A673 (cell line): ENCODE measurements at regions not wholly inside any gene's neighbourhood (a gene's known extent, or its start where the extent isn't known, plus 50 kb on each side); places are given as distances from the start of the nearest gene placed in this dataset.

Experiments
- BruUV-seq: library from RNA; stranded (reverse); fragments of 400-500 nt; replicated peaks from 2 replicates; lab custom pipeline; 2021; lab: Mats Ljungman, UMichigan
- CTCF ChIA-PET: fragments of 300-600 bp; sonication (Branson Sonifier 250); formaldehyde crosslinking; loops from one replicate; lab custom pipeline; 2022; ENCODE audit warnings: antibody characterized with exemption; lab: Charles Lee
- POLR2A ChIA-PET: fragments of 300-600 bp; sonication (Branson Sonifier 250); formaldehyde crosslinking; loops from one replicate; lab custom pipeline; 2022; ENCODE audit warnings: antibody characterized with exemption; ENCODE audit not compliant: low non-redundant PET; lab: Charles Lee
- DNase-seq: peaks from one replicate; pipeline ENCODE4 v3.0.0-alpha.2; 2015; ENCODE audit warnings: low spot score
- H3K27ac ChIP-seq: fragments of 200-600 bp; sonication (generic); 2 replicates; pipeline ENCODE4 v1.5.1; 2016; ENCODE audit warnings: mixed run types, low read depth, mild to moderate bottlenecking, mixed read lengths, antibody characterized with exemption, low read length; ENCODE audit not compliant: poor library complexity, severe bottlenecking
- H3K27me3 ChIP-seq: fragments of 200-600 bp; sonication (generic); replicated peaks from 2 replicates; pipeline ENCODE4 v1.6.1; 2017; ENCODE audit warnings: mixed run types, low read depth, mild to moderate bottlenecking, mixed read lengths, antibody characterized with exemption, low read length; ENCODE audit not compliant: insufficient read depth, poor library complexity
- H3K36me3 ChIP-seq: fragments of 200-600 bp; sonication (generic); 2 replicates; pipeline ENCODE4 v1.6.1; 2016; ENCODE audit warnings: mixed run types, mild to moderate bottlenecking, mixed read lengths, antibody characterized with exemption, low read length; ENCODE audit not compliant: insufficient read depth, poor library complexity, severe bottlenecking
- H3K4me1 ChIP-seq: fragments of 200-600 bp; sonication (generic); 2 replicates; pipeline ENCODE4 v1.6.1; 2017; ENCODE audit warnings: mixed run types, mild to moderate bottlenecking, mixed read lengths, antibody characterized with exemption, low read length; ENCODE audit not compliant: insufficient read depth, poor library complexity, severe bottlenecking
- H3K4me3 ChIP-seq: fragments of 200-600 bp; sonication (generic); 2 replicates; pipeline ENCODE4 v1.5.1; 2016; ENCODE audit warnings: low read depth, mixed run types, mild to moderate bottlenecking, mixed read lengths, low read length; ENCODE audit not compliant: poor library complexity, severe bottlenecking
- H3K9me3 ChIP-seq: fragments of 200-600 bp; sonication (generic); 2 replicates; pipeline ENCODE4 v1.6.1; 2016; ENCODE audit warnings: mixed run types, low read depth, mild to moderate bottlenecking, mixed read lengths, antibody characterized with exemption, low read length; ENCODE audit not compliant: poor library complexity, severe bottlenecking
- CTCF ChIP-seq: fragments of 300-800, 200-600 bp; sonication (generic); conservative IDR thresholded peaks from 2 replicates; pipeline ENCODE4 v1.5.1; 2017; ENCODE audit warnings: low read depth, mild to moderate bottlenecking, antibody characterized with exemption, low read length, moderate library complexity, mixed read lengths
- EZH2 ChIP-seq: fragments of 200-600 bp; sonication (generic); IDR thresholded peaks from 2 replicates; pipeline ENCODE4 v1.6.1; 2017; ENCODE audit warnings: borderline replicate concordance, low read depth, mild to moderate bottlenecking, mixed read lengths, antibody characterized with exemption, low read length; ENCODE audit not compliant: poor library complexity, severe bottlenecking
- intact Hi-C: fragments of 100-400 bp; cut with micrococcal nuclease; formaldehyde crosslinking; loops from one replicate; pipeline ENCODE4 v1.10.0; 2022; ENCODE audit not compliant: unreplicated experiment

GRCh38 chr3:101149251-101149650 lies 156.0 kb upstream of the ABI3BP start:
- BruUV-seq: no TSS peak

GRCh38 chr3:101148001-101148400 lies 154.8 kb upstream of the ABI3BP start:
- intact Hi-C loops: no loop called here
- no peak overlapping the region for H3K27ac ChIP-seq
- BruUV-seq: no TSS peak
- H3K9me3 ChIP-seq: no peaks in the 10 kb centered on the region
- no peaks in the 10 kb centered on the region for H3K36me3 ChIP-seq
- ChIA-PET POLR2A (no interaction called here), CTCF (no interaction called here)
- H3K4me1 ChIP-seq: no peaks in the 10 kb centered on the region
- H3K27me3 ChIP-seq: peaks cover 82% of the 10 kb centered on the region
- no peak for DNase-seq
- no peak overlapping the region for H3K4me3 ChIP-seq
- no peak for TF ChIP-seq EZH2
- no peak for TF ChIP-seq CTCF

More at GRCh38 chr3:101149251-101149650, 156.0 kb upstream of the ABI3BP start:
- Histone ChIP-seq H3K9me3 (no peaks in the 10 kb centered on the region), H3K4me3 (no peak overlapping the region), H3K4me1 (no peaks in the 10 kb centered on the region), H3K27me3 (peaks cover 70% of the 10 kb centered on the region), H3K36me3 (no peaks in the 10 kb centered on the region), H3K27ac (no peak overlapping the region)
- DNase-seq: no peak
- TF ChIP-seq EZH2 (no peak), CTCF (no peak)
- ChIA-PET CTCF (no interaction called here), POLR2A (no interaction called here)
- intact Hi-C loops: no loop called here

- DNase-seq: no peak
- TF ChIP-seq EZH2: no peak
- TF ChIP-seq CTCF: no peak
- H3K27ac ChIP-seq: no peak overlapping the region
- no TSS peak for BruUV-seq
- peaks cover 85% of the 10 kb centered on the region for H3K27me3 ChIP-seq
- intact Hi-C loops: no loop called here
- no peak overlapping the region for H3K4me3 ChIP-seq
- ChIA-PET CTCF (no interaction called here), POLR2A (interaction anchor here (0.7 kb wide), 1 partner anchor 35 kb away, joined by 3 read pairs; no protein-coding TSS in a partner anchor)
- no peaks in the 10 kb centered on the region for H3K9me3 ChIP-seq
- H3K36me3 ChIP-seq: no peaks in the 10 kb centered on the region
- no peaks in the 10 kb centered on the region for H3K4me1 ChIP-seq
Observed at GRCh38 chr3:101146946-101147345, 153.7 kb upstream of the ABI3BP start.
